IPS-18c (cell line): ENCODE measurements at regions not wholly inside any gene's neighbourhood (a gene's known extent, or its start where the extent isn't known, plus 50 kb on each side); places are given as distances from the start of the nearest gene placed in this dataset.
"Not testable (repeated sequence)": the region's sequence is repeated elsewhere in the genome, so short reads cannot be mapped to it uniquely, and the experiment has no call there.

Source experiments
- H3K4me3 ChIP-seq: 2 replicates; pipeline ENCODE4 v1.7.0; 2013; ENCODE audit warnings: low read depth, mild to moderate bottlenecking, low read length, moderate library complexity; ENCODE audit not compliant: insufficient read depth
- H3K9me3 ChIP-seq: one replicate; pipeline ENCODE4 v1.6.1; 2013; ENCODE audit warnings: mild to moderate bottlenecking, low read length, moderate library complexity; ENCODE audit not compliant: control insufficient read depth, insufficient read depth

DNA sequence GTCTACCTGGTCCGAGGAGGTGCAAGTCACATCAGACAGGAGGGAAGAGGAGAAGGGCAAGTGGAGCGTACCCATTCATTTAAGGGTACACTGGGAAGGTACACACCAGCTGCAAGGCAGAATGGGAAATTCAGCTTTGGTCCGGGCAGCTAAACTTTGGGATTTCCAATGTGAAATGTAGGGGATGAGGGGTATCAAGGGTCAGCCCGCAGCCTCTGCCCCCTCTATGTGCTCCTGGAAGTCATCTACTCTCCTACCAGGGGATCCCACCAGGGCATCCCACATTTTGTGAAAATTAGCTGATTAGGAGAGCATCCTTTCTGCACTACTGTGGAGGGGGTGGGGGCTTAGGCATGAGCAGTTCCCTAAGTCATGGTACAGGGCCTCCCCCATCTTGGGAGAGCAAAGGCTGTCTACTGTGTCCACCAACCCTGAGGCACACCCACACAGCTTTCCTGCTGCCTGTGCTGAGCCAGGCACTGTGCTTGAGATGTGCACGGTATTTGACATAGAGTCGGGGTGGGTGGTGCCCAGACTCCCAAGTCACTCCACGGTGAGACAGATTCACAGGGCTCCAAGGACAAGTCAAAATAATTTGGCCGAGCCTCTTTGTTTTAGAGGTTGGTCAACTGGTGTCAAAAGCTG lies 189.1 kb upstream of the SULF2 start:
- no peak overlapping the region for H3K4me3 ChIP-seq

DNA sequence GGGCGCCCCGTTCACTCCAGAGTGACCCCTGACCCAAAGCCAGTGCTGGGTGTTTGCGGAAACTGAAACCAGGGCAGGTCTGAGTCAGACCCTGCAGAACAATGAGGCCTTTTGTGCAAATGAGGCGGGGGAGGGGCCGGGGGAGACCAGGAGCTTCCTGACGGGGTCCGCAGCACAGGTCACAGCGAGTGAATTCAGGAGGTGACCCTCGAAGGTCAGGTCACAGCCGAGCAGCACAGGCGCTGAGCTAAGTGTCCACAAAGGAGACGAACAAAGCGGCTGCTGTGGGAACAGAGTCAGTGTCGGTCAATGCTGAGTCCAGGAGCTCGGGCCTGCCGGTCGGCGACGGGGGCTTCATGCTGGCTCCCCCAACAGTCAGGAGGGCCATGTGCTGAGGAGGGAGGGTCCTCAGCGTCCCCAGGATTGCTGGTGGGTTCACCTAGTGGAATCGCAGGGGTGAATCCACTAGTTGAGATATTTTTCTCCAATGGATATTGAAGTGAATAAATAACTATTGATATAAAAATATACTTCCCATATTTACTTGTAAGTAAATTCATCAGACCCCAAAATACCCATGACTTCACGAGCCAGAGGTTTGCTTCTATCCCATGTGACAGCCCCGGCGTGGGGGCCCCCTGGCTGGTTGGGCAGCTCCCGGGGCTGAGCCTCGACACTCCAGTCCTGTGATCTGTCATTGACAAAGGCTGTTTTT lies 188.4 kb upstream of the SULF2 start:
- no peaks in the 10 kb centered on the region for H3K9me3 ChIP-seq
- no peak overlapping the region for H3K4me3 ChIP-seq

More for the DNA sequence above, 189.1 kb upstream of the SULF2 start:
- no peaks in the 10 kb centered on the region for H3K9me3 ChIP-seq

DNA sequence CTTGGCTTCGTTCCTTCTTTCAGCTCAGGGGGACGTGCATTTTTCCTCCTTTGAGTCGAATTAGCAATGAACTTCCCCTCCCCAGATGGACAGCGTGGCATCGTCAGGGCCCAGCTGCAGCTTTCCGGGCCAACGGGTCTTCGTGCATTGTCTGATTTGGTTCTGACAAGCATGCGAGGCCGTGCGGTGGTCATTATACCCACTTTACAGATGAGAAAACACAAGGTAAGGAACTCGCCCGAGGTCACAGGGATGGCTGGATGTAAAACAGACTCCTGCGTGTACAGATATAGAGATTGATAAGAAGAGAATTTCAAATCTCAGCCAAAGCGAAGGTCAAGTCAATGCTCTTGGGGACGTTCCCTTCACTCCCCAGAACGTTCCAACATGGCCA lies 187.6 kb upstream of the SULF2 start:
- H3K4me3 ChIP-seq: no peak overlapping the region

DNA sequence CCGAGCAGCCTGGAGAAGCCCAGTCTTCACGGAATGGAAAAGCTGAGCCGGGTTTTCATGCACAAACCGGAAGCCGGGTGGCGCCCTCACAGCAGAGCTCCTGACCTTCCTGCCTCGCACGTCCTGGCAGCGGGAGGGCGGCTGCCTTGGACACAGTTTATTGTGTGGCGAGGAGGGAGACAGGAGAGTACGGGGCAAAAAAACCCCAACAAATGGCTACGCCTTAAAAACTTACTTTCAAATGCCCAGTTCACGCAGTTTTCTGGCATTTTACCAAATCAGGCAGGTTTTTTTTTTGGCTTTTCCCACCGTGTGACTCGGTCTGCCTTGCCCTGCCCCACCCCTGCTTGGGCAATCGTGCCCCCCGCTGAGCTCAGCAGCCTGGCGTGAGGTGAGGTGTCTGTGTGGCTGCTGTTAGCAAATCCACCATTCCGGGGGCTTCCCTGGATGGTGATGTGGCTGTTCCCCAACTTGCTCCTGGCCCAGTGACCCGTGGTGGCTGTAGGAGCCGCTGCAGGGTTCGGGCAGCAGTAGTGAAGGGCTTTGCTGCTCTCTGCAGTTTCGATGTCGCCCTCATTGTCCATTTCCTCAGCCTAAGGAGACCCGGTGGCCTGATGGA lies 187.1 kb upstream of the SULF2 start:
- not testable (repeated sequence) for H3K9me3 ChIP-seq, H3K4me3 ChIP-seq

More for the DNA sequence above, 187.6 kb upstream of the SULF2 start:
- no peaks in the 10 kb centered on the region for H3K9me3 ChIP-seq

DNA sequence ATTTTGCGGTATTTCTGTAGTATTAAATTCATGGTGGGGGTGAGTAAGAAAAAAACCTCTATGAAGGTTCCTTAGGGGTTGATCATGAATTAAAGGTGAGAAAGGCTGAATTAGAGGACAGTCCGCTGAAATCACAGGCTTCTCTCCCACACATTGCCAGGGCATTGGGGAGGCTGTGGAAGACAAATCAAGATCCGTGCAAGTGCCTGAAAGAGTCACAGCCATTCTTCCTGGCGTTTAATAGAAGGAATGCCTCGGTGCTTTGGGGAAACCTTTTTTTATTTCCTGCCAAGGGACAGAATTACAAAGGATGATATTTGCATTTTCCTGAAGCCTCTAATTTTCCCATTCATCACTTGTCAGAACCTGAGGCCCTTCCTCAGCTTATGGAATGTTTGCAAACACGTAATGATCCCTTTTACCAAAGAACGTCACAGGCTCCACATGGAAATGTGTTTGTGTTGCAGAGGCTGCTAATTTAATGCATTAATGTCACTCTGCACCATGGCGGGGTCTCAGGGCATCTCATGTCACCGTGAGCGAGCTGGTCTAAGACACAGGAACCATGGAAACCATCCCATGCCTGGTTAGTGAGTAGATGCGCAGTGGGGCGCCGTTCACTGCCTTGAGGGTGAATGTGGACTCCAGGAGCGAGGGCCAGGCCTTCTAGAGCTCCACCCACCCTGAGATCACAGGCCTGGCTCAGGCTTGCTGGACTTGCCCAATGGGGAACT lies 185.9 kb upstream of the SULF2 start:
- Histone ChIP-seq H3K4me3 (no peak overlapping the region), H3K9me3 (no peaks in the 10 kb centered on the region)

DNA sequence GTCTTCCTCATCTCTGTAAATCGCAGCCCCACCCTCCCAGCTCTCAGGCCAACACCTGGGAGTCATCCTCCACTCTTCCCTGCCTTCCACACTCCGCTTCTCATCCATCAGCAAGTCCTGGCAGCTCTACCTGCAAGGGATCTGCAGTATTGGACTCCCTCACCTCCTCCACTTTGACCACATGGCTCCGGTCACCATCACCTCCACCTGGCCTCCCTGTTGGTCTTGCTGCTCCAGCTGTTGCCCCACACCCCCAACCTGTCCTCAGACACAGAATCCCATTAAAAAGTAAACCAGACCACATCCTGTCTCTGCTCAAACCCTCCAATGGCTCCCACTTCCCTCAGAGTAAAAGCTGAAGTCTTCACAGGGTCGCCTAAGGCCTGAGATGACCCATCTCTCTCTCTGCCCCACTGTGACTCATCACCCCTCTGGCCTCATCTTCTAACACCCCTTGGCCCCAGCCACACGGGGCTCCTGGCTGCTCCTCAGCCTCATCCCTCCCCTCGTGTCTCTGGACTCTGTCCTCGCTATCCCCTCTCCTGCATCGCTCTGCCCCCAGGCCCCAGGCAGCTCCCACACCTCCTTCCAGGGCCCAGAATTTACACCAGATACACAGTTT lies 185.1 kb upstream of the SULF2 start:
- no peak overlapping the region for H3K4me3 ChIP-seq
- no peaks in the 10 kb centered on the region for H3K9me3 ChIP-seq

DNA sequence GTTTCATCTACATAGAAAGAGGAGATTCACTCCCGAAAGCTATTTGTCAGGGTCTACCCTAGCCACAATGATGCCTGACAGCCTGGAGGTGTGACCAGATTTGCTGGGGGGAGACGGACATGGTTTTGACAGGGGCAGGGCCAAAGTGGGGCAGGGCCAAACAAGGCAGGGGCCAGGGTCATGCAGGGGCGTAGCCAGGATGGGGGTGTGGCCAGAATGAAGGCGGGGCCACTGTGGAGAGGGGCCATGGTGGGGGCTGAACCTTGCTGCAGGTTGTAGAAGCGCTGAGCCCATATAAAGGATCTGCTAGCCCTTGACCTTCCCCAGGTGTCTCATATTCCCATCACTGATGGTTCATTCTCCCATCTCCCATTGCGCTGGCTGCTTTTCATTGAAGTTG lies 184.1 kb upstream of the SULF2 start:
- Histone ChIP-seq H3K9me3 (no peaks in the 10 kb centered on the region), H3K4me3 (no peak overlapping the region)

DNA sequence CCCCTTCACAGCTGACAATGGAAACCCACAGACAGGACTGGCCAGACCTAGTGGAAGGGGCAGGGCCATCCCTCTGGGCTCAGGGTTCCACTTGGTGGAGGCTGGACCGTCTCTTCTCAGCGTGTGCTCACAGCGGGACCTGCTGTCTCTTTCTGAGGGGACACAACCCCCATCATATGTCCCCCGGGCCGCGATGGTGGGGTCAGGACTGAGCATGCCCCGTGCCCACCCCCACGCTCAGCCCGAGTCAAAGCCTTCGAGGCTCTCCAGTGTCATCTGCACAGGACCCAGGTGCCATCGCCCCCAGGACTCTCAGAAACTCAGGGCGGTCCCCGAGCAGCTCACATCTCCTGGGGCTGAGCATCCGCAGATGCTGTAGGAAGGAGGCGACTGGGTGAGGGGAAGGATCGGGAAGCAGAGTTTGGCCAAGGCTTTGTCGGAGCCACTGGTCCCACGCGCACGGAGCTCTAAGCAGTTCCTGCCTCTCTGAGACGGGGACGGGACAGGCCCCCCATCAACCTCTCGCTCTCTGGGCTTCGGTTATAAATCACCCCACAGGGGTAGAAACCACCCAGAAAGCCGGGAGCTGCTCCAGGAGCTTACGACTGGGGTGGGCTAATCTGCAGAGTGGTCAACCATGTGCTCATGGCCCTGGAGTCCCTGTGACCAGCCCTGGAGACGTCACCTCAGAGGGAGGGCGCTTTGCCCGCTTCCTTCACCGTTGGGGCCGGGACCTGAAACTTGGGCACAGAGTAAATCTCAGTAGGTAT lies 183.4 kb upstream of the SULF2 start:
- Histone ChIP-seq H3K9me3 (no peaks in the 10 kb centered on the region), H3K4me3 (no peak overlapping the region)

DNA sequence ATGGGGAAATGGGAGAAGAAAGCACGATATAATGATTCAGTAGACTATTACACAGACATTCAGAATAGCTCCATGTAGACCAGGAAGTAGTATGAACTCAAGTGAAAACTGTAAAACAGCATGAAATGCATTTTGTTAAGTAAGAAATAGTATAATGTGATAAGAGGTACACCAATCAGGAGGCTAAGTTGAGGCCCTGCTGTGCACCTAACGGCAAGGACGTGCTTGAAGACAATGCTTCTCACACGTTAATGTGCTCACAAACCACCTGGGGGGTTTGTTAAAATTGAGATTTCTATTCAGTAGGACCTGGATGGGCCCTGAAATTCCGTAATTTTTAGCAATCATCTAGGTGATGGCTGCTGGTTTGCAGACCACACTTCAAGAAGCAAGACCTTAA lies 178.9 kb upstream of the SULF2 start:
- no peak overlapping the region for H3K4me3 ChIP-seq
- no peaks in the 10 kb centered on the region for H3K9me3 ChIP-seq

DNA sequence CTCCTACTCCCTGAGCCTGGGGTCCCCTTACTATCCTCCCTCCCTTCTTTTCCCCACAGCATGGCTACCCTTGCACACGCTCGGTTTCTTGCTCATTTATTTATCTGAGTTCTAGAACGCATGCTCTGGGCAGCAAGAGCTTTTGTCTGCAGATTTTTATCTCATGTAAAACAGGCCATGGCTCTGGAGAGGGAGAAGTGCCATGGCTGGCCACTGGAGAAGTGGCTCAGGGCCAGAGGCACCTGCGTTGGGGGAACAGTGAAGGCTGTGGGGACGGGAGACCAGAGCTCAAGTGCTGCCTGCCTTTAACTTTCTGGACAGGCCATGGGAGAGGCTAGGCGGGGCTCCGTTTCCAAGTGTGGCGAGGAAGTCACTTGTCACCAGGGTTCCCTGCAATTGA lies 177.7 kb upstream of the SULF2 start:
- Histone ChIP-seq H3K9me3 (no peaks in the 10 kb centered on the region), H3K4me3 (no peak overlapping the region)

DNA sequence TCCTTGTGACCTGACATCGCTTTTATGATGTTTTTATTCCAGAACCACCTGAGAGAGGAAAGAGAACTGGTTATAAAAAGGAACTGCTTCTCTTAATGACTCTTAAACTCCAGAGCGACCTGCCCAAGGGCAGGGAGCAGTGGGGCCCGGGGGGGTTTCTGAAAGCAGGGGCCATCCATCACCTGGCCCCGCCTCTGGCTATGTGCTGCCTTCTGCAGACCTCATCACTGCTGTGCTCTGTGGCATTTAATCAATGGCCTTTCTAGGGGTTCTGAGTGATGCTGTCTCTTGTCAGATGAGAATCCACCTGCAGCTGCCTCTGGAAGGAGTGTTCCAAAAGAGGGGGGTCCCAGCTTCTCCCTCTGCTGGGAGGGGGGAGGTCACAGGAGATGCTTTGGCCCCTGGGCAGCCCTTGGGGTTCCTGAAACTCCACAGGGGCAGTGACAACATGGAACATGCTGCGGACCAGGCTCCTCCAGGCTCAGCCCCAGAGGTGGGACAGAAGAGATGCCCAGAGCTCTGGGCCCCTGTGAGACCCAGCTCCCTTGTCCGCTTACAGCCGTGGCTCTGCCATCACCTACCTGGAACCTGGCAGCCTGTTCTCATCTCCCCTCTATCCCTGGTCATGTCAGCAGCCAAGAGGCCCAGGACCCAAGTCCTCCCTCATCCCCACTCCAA lies 177.1 kb upstream of the SULF2 start:
- no peaks in the 10 kb centered on the region for H3K9me3 ChIP-seq
- no peak overlapping the region for H3K4me3 ChIP-seq

DNA sequence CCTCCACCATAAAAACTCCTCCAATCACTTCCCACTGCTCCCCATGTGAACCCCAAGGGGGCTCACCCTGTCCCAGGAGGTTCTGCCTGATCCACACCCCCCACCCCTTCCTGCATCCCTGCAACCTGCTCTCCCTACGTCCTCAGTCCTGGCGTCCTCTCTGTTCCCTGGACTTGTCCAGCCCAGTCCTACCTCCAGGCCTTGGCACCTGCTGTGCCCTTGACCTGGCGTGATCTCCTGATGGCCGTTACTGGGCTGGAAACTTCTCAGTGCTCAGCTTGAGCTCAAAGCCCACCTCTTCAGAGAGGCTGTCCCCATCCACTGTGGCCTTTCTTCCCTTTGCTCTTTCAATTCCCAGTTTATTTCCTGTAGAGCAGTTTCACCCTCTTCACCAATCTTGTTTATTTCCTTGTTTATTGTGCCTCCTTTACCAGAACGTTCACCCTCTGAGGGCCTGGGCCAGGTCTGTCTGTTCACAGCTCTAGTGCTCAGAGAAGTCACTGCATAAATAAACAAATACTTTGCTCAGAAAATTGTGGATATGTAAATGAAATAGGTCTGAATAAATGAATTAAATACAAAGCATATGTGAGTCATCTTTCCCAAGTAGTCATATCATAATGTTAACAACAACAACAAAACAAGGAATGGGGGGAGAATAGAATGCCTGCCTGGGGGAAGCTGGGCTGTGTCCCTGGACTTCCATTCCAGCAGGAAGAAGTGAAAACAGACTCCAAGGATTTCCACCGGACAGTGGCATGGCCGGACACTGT lies 175.7 kb upstream of the SULF2 start:
- no peak overlapping the region for H3K4me3 ChIP-seq
- no peaks in the 10 kb centered on the region for H3K9me3 ChIP-seq

DNA sequence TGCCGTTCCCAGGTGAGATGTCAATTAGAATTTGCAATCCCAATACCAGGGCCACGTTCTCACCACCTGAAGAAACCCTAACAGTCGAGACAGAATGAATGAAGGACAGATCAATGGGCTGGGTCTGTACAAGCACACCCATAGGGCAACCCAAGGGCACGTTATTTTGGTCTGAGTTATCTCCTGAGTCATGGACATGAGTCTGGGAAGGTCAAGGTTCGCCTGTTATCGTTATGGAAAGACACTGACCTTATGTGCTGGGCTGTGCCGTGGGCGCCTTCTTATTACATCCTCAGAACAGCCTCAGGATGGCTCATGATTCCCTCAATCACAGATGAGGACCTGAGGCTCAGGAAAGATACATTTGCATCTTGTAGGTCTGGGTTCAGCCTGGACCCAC lies 175.0 kb upstream of the SULF2 start:
- Histone ChIP-seq H3K9me3 (no peaks in the 10 kb centered on the region), H3K4me3 (no peak overlapping the region)

DNA sequence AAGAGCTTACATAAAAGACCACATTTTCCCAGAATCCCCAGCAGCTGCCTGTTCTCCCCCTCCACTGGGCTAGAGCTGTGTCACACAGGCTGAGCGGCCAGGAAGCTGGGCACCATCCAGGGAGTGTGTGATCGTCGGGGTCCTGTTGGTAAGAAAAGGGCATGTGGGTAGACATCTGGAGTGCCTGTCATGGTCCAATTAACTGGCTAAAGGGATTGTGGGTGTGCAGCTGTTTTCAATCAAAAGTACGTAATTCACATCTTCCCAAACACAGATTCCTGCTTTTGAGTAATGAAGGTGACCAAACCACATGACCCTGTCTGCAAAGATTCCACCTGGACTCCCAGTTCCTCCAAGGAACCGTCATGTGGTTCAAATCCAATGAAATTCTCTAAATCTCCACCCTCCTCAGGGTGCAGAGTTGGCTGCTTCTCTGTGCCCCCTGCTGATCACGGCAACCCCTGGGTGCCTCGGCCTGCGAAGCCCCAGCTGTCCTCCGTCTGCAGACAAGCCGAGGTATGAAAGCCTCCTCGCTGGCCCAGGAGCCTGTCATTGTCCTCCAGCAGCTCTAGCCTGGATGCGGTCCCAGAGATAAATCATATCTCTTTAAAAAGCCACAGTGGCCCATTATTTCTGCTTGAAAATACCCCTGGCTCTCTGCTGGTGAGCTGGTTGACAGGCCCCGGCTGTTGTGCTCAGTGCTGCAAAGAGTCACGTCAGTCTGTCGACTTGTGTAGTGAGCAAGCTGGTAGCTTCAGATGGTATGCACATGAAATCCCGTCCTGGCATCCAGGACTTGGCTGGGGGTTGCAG lies 172.9 kb upstream of the SULF2 start:
- H3K4me3 ChIP-seq, H3K9me3 ChIP-seq: not testable (repeated sequence)

DNA sequence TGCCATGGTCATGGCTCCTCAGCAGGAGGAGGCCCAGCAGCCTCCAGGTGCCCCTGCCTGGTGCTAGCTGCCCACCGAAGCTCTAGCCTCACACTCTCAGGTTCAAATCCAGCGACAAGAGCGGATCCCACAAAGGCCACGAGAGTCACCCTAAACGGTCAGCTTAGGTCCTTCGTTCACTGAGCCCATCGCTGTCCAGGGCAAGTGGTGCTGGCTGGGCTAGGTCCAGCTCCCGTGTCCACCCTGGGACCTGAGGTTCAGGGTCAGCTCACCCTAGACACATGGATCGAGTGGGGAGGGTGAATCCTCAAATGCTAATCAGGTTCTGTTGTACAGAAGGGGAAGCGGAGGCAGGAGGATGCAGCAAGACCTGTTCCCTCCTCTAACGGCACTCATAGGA lies 171.9 kb upstream of the SULF2 start:
- Histone ChIP-seq H3K4me3 (no peak overlapping the region), H3K9me3 (no peaks in the 10 kb centered on the region)
